Activated CD4-positive, alpha-beta T cell treated with anti-CD3 and anti-CD28 coated beads for 48 hours (primary cell): ENCODE measurements at regions not wholly inside any gene's neighbourhood (a gene's known extent, or its start where the extent isn't known, plus 50 kb on each side); places are given as distances from the start of the nearest gene placed in this dataset.
"Not testable (repeated sequence)": the region's sequence is repeated elsewhere in the genome, so short reads cannot be mapped to it uniquely, and the experiment has no call there.

Experiments
- DNase-seq: peaks from one replicate; pipeline ENCODE4 v3.0.0-alpha.2; 2020

- DNase-seq = no peak
These were observed 50.4 kb downstream of the HAPSTR1 start for GRCh38 chr16:9141813-9142212.

GRCh38 chr16:9144106-9144505, 52.7 kb downstream of the HAPSTR1 start:
- DNase-seq = no peak

GRCh38 chr16:9148374-9149015, 57.1 kb downstream of the HAPSTR1 start:
- DNase-seq = no peak

- no peak for DNase-seq
These were observed 59.6 kb downstream of the HAPSTR1 start for GRCh38 chr16:9151074-9151473.

GRCh38 chr16:9151597-9151996, 60.2 kb downstream of the HAPSTR1 start:
- no peak for DNase-seq

- no peak for DNase-seq
These were observed 61.4 kb downstream of the HAPSTR1 start for GRCh38 chr16:9152649-9153501.

GRCh38 chr16:9153502-9153864, 62.0 kb downstream of the HAPSTR1 start:
- no peak for DNase-seq

GRCh38 chr16:9154567-9155410, 63.3 kb downstream of the HAPSTR1 start:
- no peak for DNase-seq

GRCh38 chr16:9155871-9156270, 64.4 kb downstream of the HAPSTR1 start:
- no peak for DNase-seq

GRCh38 chr16:9159839-9160550, 68.6 kb downstream of the HAPSTR1 start:
- peak; percentile 69 for DNase-seq

- DNase-seq = no peak
These were observed 69.1 kb downstream of the HAPSTR1 start for GRCh38 chr16:9160551-9160911.

GRCh38 chr16:9165681-9166080, 74.2 kb downstream of the HAPSTR1 start:
- DNase-seq = no peak

- DNase-seq = not testable (repeated sequence)
These were observed 75.0 kb downstream of the HAPSTR1 start for GRCh38 chr16:9166326-9166993.

GRCh38 chr16:9169094-9169493, 77.7 kb downstream of the HAPSTR1 start:
- no peak for DNase-seq

GRCh38 chr16:9170470-9170869, 79.0 kb downstream of the HAPSTR1 start:
- DNase-seq = no peak

- DNase-seq = no peak
These were observed 85.3 kb downstream of the HAPSTR1 start for GRCh38 chr16:9176547-9177418.

GRCh38 chr16:9177861-9178260, 86.4 kb downstream of the HAPSTR1 start:
- DNase-seq = no peak

- DNase-seq = no peak
These were observed 92.4 kb downstream of the HAPSTR1 start for GRCh38 chr16:9183682-9184353.

- DNase-seq = no peak
These were observed 92.9 kb downstream of the HAPSTR1 start for GRCh38 chr16:9184354-9184690.

- no peak for DNase-seq
These were observed 93.9 kb downstream of the HAPSTR1 start for GRCh38 chr16:9185381-9185780.

GRCh38 chr16:9186061-9186460, 94.6 kb downstream of the HAPSTR1 start:
- DNase-seq = no peak
